ENCODE measurements at regions not wholly inside any gene's neighbourhood (a gene's known extent, or its start where the extent isn't known, plus 50 kb on each side); places are given as distances from the start of the nearest gene placed in this dataset.
A peak's percentile ranks its signal among the peaks of the same experiment; 100 is the strongest.

DNA sequence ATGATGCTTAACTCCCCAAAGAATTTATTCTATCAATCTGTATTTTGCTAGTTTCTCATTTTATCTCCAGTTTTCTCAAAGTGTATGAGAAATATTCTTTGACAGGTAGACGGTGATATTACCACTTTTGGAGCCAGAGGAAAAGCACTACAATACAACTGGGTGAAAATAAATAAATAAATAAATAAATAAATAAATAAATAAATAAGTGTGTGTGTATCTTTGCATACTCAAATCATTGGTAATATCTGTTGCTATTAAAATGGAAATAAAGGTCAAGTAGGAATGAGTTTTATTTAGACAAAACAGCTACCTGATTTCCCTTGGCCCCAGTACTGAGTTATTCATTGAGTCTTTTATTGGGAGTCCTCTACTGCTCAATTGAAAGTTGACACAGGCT, 114.3 kb downstream of the RBMX2 start:
- H3K9ac ChIP-seq (ENCODE audit: low read depth in 1 of 2, low read length in 2 of 2) = no peak overlapping the region

DNA sequence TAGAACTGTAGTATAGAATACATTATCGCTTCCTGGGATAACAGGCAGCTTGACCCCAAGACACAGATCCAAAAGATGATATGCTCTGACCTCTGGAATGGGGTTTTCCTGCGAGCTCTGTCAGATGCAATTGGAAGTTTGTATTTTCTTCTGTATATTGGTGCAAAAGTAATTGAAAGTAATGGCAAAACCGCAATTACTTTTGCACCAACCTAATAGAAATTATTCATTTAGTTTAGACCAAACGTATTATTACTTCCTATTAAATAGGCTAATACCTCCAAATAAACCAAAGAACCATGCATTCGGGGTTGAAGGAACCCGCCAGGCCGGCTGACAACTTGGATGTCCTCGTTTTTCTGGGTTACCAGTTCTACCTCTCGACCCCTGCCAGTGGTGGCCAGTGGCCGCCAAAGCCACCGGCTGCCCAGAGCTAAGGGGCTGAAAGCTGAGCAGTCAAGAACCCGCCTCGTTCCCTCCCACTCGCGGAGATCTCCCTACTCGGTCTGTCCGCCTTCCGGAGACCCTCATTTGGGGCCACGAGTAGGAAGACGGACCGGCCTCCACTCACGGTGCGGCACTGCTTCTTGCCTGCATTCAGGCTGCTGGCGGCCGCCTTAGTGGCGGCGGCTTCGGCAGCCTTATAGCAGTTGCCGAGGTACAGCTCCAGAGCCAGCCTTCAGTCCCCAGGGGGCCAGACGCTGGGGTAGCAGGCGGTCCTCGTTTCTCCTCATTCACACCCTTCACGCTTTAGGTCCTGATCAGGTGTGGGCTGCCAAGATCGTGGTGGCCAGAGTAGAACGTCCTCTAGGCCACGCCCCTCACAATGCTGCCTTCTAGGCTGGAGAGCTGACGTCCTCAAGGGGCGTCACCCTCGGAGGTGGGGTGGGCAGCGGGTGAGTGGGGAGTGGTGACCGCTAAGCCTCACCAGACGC, 121.9 kb downstream of the RBMX2 start:
- WGBS = 18% methylated on average over 42 of the region's 42 CpGs

More for the DNA sequence above, 114.3 kb downstream of the RBMX2 start:
- Histone ChIP-seq H3K4me1 (ENCODE audit: control insufficient read depth in 4 of 4, insufficient read depth in 4 of 4, low read length in 3 of 4) (no peaks in the 10 kb centered on the region), H3K9me3 (ENCODE audit: control insufficient read depth in 4 of 4, low read length in 3 of 4) (no peaks in the 10 kb centered on the region), H3K27ac (ENCODE audit: low read depth in 1 of 2, low read length in 2 of 2) (no peak overlapping the region), H3K27me3 (ENCODE audit: control insufficient read depth in 4 of 4, insufficient read depth in 4 of 4, low read length in 3 of 4) (no peaks in the 10 kb centered on the region), H3K4me3 (ENCODE audit: low read depth in 1 of 3, low read length in 3 of 3) (no peak overlapping the region), H3K36me3 (ENCODE audit: control insufficient read depth in 4 of 4, insufficient read depth in 3 of 4, low read depth in 1 of 4, low read length in 3 of 4) (no peaks in the 10 kb centered on the region)
- 94% methylated on average over 1 of the region's 1 CpG for WGBS
- no peak for TF ChIP-seq FOXA1 (IDR thresholded peaks at IDR 0.05)
- no peak for TF ChIP-seq REST (IDR thresholded peaks at IDR 0.05)
- TF ChIP-seq RXRA (IDR thresholded peaks at IDR 0.05) = no peak
- no peak for TF ChIP-seq HNF4G (IDR thresholded peaks at IDR 0.05)
- no peak for DNase-seq (ENCODE audit: low spot score)

GRCh38 chrX:130524476-130525194, 122.8 kb downstream of the RBMX2 start:
- no peaks in the 10 kb centered on the region for H3K9me3 ChIP-seq (ENCODE audit: control insufficient read depth in 4 of 4, low read length in 3 of 4)
- H3K9ac ChIP-seq (ENCODE audit: low read depth in 1 of 2, low read length in 2 of 2) = no peak overlapping the region
- TF ChIP-seq EGR1 (IDR thresholded peaks at IDR 0.05; ENCODE audit: low read depth in 2 of 2) = no peak
- TF ChIP-seq FOXA2 (IDR thresholded peaks at IDR 0.05) = no peak
- TF ChIP-seq HNF4G (IDR thresholded peaks at IDR 0.05) = no peak
- TF ChIP-seq CTCF (IDR thresholded peaks at IDR 0.05; ENCODE audit: low read depth, low read length, missing input control) = no peak
- no peak for TF ChIP-seq TAF1 (conservative IDR thresholded peaks at IDR 0.05)
- no peak for TF ChIP-seq MAX (IDR thresholded peaks at IDR 0.05)
- TF ChIP-seq FOXA1 (IDR thresholded peaks at IDR 0.05) = no peak
- TF ChIP-seq YY1 (IDR thresholded peaks at IDR 0.05) = no peak
- no peak for TF ChIP-seq ATF3 (IDR thresholded peaks at IDR 0.05)
- no peak for TF ChIP-seq NR2F2 (IDR thresholded peaks at IDR 0.05)
- TF ChIP-seq RAD21 (IDR thresholded peaks at IDR 0.05) = no peak
- H3K4me1 ChIP-seq (ENCODE audit: control insufficient read depth in 4 of 4, insufficient read depth in 4 of 4, low read length in 3 of 4) = peaks cover 0 to 4% (median 0%) of the 10 kb centered on the region in 4 donors
- no peak overlapping the region for H3K4me3 ChIP-seq (ENCODE audit: low read depth in 1 of 3, low read length in 3 of 3)
- no peaks in the 10 kb centered on the region for H3K27me3 ChIP-seq (ENCODE audit: control insufficient read depth in 4 of 4, insufficient read depth in 4 of 4, low read length in 3 of 4)
- no peak for DNase-seq (ENCODE audit: low spot score)
- 84% methylated on average over 6 of the region's 6 CpGs for WGBS
- H3K27ac ChIP-seq (ENCODE audit: low read depth in 1 of 2, low read length in 2 of 2) = no peak overlapping the region
- H3K36me3 ChIP-seq (ENCODE audit: control insufficient read depth in 4 of 4, insufficient read depth in 3 of 4, low read depth in 1 of 4, low read length in 3 of 4) = no peaks in the 10 kb centered on the region

More for the DNA sequence above, 121.9 kb downstream of the RBMX2 start:
- TF ChIP-seq JUND (IDR thresholded peaks at IDR 0.05) (no peak), HNF4G (IDR thresholded peaks at IDR 0.05) (no peak), YY1 (IDR thresholded peaks at IDR 0.05) (no peak), NR2F2 (IDR thresholded peaks at IDR 0.05) (no peak), TAF1 (conservative IDR thresholded peaks at IDR 0.05) (no peak), ATF3 (IDR thresholded peaks at IDR 0.05) (no peak)
- H3K36me3 ChIP-seq (ENCODE audit: control insufficient read depth in 4 of 4, insufficient read depth in 3 of 4, low read depth in 1 of 4, low read length in 3 of 4) = no peaks in the 10 kb centered on the region
- no peak overlapping the region for H3K27ac ChIP-seq (ENCODE audit: low read depth in 1 of 2, low read length in 2 of 2)
- H3K4me1 ChIP-seq (ENCODE audit: control insufficient read depth in 4 of 4, insufficient read depth in 4 of 4, low read length in 3 of 4) = peaks cover 0 to 4% (median 0%) of the 10 kb centered on the region in 4 donors
- no peaks in the 10 kb centered on the region for H3K27me3 ChIP-seq (ENCODE audit: control insufficient read depth in 4 of 4, insufficient read depth in 4 of 4, low read length in 3 of 4)
- DNase-seq (ENCODE audit: low spot score) = peak; percentile 37
- H3K4me3 ChIP-seq (ENCODE audit: low read depth in 1 of 3, low read length in 3 of 3) = peak overlapping the region in 1 of 3 donors; percentile 24
- no peaks in the 10 kb centered on the region for H3K9me3 ChIP-seq (ENCODE audit: control insufficient read depth in 4 of 4, low read length in 3 of 4)
- no peak overlapping the region for H3K9ac ChIP-seq (ENCODE audit: low read depth in 1 of 2, low read length in 2 of 2)
